HG02840 (cell line): ENCODE measurements at regions not wholly inside any gene's neighbourhood (a gene's known extent, or its start where the extent isn't known, plus 50 kb on each side); places are given as distances from the start of the nearest gene placed in this dataset.

Source experiments
- ATAC-seq: cut with Tn5 transposase; IDR thresholded peaks from one replicate; pipeline ENCODE4 v1.9.1; 2021; ENCODE audit warnings: mild to moderate bottlenecking, moderate library complexity, moderate number of reproducible peaks; ENCODE audit not compliant: unreplicated experiment, low FRiP score

GRCh38 chr13:107242138-107242537, 674.2 kb upstream of the ARGLU1 start:
- no peak for ATAC-seq

GRCh38 chr13:107241381-107241780, 673.4 kb upstream of the ARGLU1 start:
- ATAC-seq: no peak

GRCh38 chr13:107239213-107239612, 671.3 kb upstream of the ARGLU1 start:
- no peak for ATAC-seq

GRCh38 chr13:107238262-107238981, 670.5 kb upstream of the ARGLU1 start:
- no peak for ATAC-seq

GRCh38 chr13:107234319-107235073, 666.6 kb upstream of the ARGLU1 start:
- ATAC-seq: no peak

GRCh38 chr13:107233541-107233940, 665.6 kb upstream of the ARGLU1 start:
- ATAC-seq: no peak

GRCh38 chr13:107231944-107232343, 664.0 kb upstream of the ARGLU1 start:
- ATAC-seq: no peak

GRCh38 chr13:107223867-107224266, 655.9 kb upstream of the ARGLU1 start:
- no peak for ATAC-seq

GRCh38 chr13:107222597-107222996, 654.7 kb upstream of the ARGLU1 start:
- no peak for ATAC-seq

GRCh38 chr13:107220245-107220644, 652.3 kb upstream of the ARGLU1 start:
- no peak for ATAC-seq

GRCh38 chr13:107217251-107217650, 649.3 kb upstream of the ARGLU1 start:
- ATAC-seq: no peak

- no peak for ATAC-seq
Measured at GRCh38 chr13:107216046-107216755, 648.3 kb upstream of the ARGLU1 start.

GRCh38 chr13:107211073-107211472, 643.1 kb upstream of the ARGLU1 start:
- peak; percentile 84 for ATAC-seq

GRCh38 chr13:107210723-107211030, 642.7 kb upstream of the ARGLU1 start:
- ATAC-seq: no peak

- ATAC-seq: no peak
Measured at GRCh38 chr13:107209824-107210722, 642.1 kb upstream of the ARGLU1 start.

- ATAC-seq: no peak
Measured at GRCh38 chr13:107208889-107209288, 641.0 kb upstream of the ARGLU1 start.

- ATAC-seq: peak; percentile 90
Measured at GRCh38 chr13:107205318-107206104, 637.6 kb upstream of the ARGLU1 start.

- ATAC-seq: no peak
Measured at GRCh38 chr13:107203146-107203847, 635.4 kb upstream of the ARGLU1 start.

- ATAC-seq: no peak
Measured at GRCh38 chr13:107202371-107203023, 634.6 kb upstream of the ARGLU1 start.
